NCI-H2196 (cell line): ENCODE measurements at regions not wholly inside any gene's neighbourhood (a gene's known extent, or its start where the extent isn't known, plus 50 kb on each side); places are given as distances from the start of the nearest gene placed in this dataset.

Source experiments
- DNase-seq: peaks from one replicate; lab custom pipeline; 2025; ENCODE audit not compliant: unreplicated experiment; lab: John Stamatoyannopoulos, UW

DNA sequence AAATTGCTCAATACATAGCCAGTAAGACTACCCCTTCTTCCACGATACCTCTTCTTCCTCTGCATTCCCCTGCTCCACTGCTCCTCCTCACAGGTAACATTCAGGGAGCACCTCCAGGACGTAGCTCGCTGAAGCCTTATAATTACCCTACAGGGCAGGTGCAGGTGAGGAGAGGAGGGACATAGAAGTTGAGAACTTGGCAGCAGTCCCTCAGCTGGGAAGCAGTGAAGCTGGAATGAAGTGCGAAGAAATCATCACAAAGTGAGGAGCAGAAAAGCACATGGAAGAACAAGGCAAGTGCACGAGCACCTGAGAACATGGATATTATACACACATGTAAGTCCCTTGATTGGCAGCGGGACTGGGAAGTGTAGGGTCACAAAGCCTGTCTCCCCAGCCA, 118.2 kb downstream of the HSD17B3 start:
- no peak for DNase-seq

GRCh38 chr9:96178153-96178552, 123.8 kb downstream of the HSD17B3 start:
- DNase-seq, result no peak

GRCh38 chr9:96177719-96178028, 124.3 kb downstream of the HSD17B3 start:
- DNase-seq, result no peak

DNA sequence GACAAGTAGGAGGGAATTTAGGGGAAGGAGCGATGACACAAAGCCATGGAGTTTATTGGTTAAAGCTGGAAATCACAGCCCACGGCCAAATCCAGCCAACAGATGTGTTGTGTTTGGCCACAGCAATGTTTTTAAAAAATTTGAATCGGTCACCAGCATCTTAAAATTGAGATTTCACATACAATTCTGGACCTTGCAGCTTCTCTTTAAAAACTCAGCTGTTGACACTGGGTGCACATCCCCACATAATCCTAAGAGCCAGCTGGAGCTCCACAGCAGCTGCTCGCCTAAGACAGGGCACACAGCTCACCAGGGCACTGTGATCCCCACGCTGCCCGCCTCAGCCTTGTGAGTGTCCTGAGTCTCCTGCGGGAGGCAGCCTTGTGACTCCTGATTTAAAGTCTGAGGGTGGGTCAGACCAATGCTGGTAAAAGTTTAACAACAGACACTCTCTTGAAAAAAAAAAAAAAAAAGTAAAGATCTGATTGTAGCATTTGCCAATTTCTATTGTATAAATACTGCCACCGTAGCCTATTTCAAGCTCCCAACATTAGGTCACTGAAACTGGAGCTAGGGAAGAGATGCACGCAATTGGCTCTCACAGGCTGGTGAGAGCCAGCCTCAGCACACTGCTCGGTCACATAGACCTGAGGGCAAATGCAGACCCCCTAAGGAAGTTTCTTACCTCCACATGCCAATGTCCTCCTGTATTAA, 124.8 kb downstream of the HSD17B3 start:
- DNase-seq, result no peak

- DNase-seq, result no peak
These were observed 126.2 kb downstream of the HSD17B3 start for GRCh38 chr9:96175796-96176195.

DNA sequence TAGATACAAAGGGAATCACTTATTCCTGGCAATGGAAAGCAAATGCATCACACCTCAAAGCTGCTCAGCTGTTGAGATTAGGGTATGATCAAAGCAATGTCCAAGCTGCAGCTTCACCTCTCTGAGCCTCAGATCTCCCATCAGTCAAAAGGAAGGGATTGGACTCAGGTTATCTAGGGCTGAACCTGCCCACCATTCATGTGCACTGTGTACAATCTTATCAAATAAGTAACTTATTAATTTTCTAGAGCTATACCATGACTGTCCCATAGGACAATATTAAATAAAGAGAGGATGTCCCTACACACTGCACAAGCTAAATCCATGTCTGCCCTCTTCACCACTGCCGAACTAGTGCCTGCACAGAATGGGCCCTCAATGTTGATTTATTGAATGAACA, 127.0 kb downstream of the HSD17B3 start:
- no peak for DNase-seq

DNA sequence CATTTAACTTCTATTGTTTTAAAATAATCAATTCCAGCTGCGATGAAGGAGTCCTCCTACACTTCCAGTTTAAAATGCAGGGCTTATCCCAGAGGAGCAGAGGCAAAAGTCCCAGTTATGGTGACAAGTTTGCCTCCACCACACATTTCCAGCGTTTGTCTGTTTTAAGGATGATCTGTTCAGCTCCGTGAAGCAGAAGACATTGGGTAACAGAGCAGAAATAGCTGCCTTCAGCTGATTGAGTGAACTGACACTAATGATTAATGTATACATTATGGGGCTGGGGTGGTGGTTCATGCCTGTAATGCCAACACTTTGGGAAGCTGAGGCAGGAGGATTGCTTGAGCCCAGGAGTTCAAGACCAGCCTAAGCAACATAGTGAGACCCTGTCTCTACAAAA, 127.6 kb downstream of the HSD17B3 start:
- DNase-seq, result no peak

- no peak for DNase-seq
These were observed 128.3 kb downstream of the HSD17B3 start for GRCh38 chr9:96173640-96174039.

- DNase-seq, result no peak
These were observed 129.2 kb downstream of the HSD17B3 start for GRCh38 chr9:96172797-96173196.

DNA sequence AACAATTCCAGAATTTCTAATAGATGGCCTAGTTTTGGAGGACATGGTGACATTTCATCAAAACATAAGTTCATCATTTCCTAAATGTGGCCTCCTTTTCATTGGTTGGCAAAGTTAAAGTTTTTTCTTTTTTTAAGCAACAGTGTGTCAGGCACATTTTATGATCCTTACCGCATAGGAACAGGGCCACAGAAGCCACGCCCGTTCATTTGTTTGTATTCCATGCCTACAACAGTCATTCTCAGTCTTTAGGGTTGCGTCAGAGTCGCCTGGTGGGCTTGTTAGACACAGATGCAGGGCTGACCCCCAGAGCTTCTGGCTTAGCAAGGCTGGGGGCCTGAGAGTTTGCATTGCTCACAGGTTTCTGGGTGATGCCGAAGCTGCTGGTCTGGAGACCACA, 130.2 kb downstream of the HSD17B3 start:
- no peak for DNase-seq

DNA sequence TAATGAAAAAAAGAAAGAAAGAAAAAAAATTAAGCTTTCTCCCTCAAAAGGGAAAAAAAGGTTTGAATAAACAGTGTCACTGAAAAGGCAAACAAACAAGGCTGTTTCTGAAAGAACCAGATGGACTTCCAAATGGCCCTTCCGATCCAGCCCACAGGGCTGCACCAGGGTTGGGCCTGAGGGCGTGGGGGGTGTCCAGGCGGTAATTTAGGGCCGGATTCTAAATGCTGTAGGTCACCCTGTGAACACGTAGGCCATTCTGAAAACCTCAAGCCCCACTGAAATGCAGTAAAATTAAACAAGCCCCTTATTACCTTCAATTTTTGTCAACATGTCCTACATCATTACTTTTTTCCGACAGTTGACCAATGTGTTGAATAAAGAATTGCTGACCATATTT, 132.1 kb downstream of the HSD17B3 start:
- DNase-seq, result no peak

GRCh38 chr9:96169484-96169883, 132.5 kb downstream of the HSD17B3 start:
- DNase-seq, result no peak

- DNase-seq, result no peak
These were observed 133.1 kb downstream of the HSD17B3 start for GRCh38 chr9:96168882-96169281.

GRCh38 chr9:96167011-96167410, 135.0 kb downstream of the HSD17B3 start:
- DNase-seq, result no peak

DNA sequence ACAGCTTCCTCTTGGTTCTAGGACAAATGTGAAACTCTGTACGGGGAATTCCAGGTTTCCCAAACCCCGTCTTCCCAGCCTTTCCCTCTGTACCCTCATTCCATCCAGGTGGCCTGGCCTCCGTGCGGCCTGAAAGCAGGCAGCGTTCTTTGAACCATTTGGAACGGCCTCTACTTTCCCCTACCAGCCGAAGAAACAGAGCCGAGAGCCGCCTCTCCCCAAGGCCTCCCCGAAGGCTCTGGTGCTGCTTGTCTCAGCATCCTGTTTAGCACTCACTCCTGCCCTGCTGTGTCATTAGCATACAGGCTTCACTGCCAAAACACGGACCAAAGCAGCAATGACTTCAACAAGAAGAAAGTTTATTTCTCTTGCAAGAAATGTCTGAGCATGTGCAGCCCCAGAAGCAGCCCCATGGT, 137.7 kb downstream of the HSD17B3 start:
- DNase-seq, result no peak

GRCh38 chr9:96163712-96164111, 138.3 kb downstream of the HSD17B3 start:
- no peak for DNase-seq

- no peak for DNase-seq
These were observed 138.8 kb downstream of the HSD17B3 start for GRCh38 chr9:96163161-96163560.

- DNase-seq, result no peak
These were observed 140.2 kb downstream of the HSD17B3 start for GRCh38 chr9:96161819-96162218.

GRCh38 chr9:96160866-96161265, 141.1 kb downstream of the HSD17B3 start:
- DNase-seq, result no peak

- DNase-seq, result no peak
These were observed 141.8 kb downstream of the HSD17B3 start for GRCh38 chr9:96160168-96160567.

DNA sequence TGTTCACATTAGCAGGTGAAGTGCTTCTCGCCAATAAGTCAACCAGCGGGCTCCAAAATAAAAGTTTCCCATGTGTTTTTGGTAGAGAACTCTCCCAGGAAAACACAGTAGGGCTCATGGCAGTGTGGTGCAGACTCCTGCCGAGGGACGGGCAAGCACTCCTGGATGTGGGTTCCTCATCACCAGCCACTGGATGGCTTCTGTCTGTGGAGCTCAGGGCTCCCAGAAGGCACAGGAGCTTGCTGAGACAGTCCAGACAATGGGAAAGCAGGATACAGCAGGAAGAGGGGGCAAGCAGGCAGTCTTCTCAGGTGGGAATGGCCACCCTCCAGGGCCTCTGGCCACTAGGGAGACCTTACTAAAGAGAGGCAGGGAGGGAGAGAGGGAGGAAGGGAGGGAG, 142.4 kb downstream of the HSD17B3 start:
- no peak for DNase-seq

- no peak for DNase-seq
These were observed 142.9 kb downstream of the HSD17B3 start for GRCh38 chr9:96158909-96159575.

GRCh38 chr9:96158147-96158546, 143.8 kb downstream of the HSD17B3 start:
- no peak for DNase-seq
